NCI-H510A treated with DMSO at 0.1 percent for 48 hours (cell line): ENCODE measurements at regions not wholly inside any gene's neighbourhood (a gene's known extent, or its start where the extent isn't known, plus 50 kb on each side); places are given as distances from the start of the nearest gene placed in this dataset.
"Not testable (repeated sequence)": the region's sequence is repeated elsewhere in the genome, so short reads cannot be mapped to it uniquely, and the experiment has no call there.

Experiments
- DNase-seq: peaks from one replicate; lab custom pipeline; 2025; lab: John Stamatoyannopoulos, UW

DNA sequence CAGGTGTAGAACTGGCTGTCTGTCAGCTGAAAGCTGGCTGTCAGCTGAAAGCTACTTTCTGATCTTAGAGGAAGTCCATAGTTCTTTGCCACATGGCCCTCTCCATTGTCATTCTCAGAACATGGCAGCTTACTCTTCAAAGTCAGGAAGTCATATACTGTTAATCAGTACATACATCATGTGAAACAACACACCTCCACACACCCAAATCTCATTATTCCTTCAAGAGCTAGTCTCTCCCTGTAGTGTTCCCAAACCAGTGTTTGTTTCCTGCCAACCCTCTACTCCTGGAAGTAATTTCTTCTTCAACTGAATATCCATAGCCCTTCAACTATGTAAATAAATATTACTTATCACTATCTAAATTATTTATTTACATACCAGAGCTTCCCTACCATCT is 58.9 kb downstream of the OR5AK2 start:
- no peak for DNase-seq

DNA sequence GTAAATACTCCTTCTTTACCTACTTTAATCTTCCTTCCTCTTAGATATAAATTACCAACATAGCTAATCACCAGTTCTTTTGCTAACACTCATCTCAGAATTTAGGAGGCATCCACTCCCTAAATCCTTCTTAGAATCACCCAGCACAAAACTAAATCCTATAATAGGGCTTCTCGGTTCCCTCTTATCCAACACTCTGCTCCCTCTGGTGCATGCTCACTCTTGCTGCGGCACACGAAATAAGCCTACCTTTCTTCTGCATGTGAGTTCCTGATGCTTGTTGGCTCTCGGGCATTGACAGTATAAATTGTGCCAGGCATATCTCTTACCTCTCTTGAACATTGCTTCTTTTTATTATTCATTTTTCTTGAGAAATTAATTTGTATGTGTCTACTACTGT is 61.0 kb downstream of the OR5AK2 start:
- DNase-seq: no peak

GRCh38 chr11:57054817-57055216 is 66.1 kb downstream of the OR5AK2 start:
- no peak for DNase-seq

GRCh38 chr11:57055744-57056143 is 67.0 kb downstream of the OR5AK2 start:
- DNase-seq: no peak

DNA sequence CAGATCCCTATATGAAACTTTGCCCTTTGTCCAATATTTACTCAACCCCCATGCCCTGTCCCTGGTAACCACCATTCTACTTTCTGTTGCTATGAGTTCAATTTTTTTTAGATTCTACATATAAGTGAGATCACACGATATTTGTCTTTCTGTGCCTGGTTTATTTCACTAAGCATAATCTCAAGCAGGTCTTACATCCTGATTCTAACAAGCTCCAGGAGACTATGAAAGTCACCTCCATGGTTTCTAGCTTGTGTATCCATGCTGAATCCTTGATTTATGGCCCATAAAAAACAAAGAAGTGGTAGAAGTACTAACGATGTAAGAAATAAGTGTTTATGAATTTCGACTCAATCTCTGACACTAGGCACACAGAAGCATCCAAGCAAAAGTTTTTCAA is 68.0 kb downstream of the OR5AK2 start:
- no peak for DNase-seq

GRCh38 chr11:57057561-57057960 is 68.8 kb downstream of the OR5AK2 start:
- no peak for DNase-seq

DNA sequence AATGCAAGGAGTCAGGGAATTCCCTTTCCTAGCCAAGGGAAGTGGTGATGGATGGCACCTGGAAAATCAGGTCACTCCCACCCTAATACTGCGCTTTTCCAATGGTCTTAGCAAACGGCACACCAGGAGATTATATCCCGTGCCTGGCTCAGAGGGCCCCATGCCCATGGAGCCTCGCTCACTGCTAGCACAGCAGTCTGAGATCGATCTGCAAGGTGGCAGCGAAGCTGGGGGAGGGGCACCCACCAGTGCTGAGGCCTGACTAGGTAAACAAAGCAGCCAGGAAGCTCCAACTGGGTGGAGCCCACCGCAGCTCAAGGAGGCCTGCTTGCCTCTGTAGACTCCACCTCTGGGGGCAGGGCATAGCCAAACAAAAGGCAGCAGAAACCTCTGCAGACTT is 74.2 kb downstream of the OR5AK2 start:
- DNase-seq: not testable (repeated sequence)

GRCh38 chr11:57069942-57070341 is 81.2 kb downstream of the OR5AK2 start:
- no peak for DNase-seq

DNA sequence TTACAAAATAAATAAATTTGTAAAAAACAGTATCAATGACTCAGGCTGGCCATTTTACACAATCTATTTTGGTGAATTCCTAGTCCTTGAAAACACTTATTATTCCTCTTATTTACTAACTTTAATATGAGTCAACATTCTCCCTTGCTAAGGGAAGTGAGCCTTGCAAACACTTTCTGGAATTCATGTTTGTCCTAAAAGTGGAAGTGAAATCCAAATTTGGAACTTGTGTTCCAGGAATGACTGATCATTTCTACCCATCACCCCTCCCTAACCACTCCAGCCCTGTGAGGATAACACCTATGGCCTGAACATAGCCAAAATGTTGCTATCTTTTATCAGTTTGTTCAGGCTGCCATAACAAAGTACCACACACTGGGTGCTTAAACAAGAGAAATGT is 83.1 kb downstream of the OR5AK2 start:
- DNase-seq: no peak

DNA sequence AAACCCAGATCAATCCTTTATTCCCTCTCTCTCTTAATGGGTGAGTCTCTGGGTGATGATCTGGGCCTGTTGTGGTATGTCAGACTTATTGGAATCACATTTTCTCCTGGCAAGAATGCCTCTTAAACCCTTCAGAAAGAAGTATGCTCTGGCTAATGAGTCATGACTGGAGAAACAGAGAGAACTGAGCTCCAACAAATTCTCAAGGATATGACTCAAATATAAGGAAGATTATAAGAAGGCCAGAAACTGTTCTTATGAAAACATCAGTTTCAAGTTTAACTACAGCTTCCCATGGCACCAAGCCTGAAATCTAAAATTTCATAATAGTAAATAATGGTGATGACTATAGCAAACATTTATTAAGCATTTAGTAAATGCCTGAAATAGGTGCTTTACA is 83.9 kb downstream of the OR5AK2 start:
- no peak for DNase-seq

- DNase-seq: no peak
These were observed 84.4 kb downstream of the OR5AK2 start for GRCh38 chr11:57073128-57073527.

DNA sequence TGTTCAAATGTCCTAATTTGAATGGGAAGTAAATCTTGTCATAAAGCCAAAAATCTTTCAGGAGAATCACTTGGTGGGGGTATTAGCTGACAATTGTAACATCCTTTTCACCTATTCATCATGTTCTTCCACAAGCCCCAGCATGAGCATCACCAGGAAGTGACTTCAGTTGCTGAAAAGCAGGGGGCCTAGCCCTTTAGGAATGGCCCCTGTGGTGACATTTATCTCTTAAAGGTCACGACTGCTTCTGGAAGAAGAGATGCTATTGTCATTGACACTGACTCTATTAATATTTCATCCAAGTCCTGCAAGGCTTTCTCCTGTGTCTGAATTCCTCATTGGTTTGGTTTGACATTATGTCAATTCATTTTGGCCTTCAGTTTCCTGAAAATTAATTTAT is 92.6 kb downstream of the OR5AK2 start:
- no peak for DNase-seq

DNA sequence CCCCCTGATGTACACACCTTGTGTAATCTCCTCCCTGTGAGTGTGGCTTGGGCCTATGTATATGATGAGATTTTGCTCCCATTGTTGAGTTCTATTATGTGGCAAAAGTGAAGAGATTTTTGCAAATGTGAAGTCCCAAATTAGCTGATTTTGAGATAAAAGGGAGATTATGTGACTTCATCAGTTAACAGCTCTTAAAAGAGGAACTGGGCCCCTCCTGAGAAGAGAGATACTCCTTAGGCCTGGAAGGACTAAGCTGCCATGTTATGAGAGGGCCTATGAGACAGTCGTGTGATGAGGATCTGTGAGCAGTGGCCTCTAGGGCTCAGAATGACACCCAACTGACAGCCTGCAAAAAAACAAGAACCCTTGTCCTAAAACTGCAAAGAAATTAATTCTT is 93.4 kb downstream of the OR5AK2 start:
- DNase-seq: no peak

DNA sequence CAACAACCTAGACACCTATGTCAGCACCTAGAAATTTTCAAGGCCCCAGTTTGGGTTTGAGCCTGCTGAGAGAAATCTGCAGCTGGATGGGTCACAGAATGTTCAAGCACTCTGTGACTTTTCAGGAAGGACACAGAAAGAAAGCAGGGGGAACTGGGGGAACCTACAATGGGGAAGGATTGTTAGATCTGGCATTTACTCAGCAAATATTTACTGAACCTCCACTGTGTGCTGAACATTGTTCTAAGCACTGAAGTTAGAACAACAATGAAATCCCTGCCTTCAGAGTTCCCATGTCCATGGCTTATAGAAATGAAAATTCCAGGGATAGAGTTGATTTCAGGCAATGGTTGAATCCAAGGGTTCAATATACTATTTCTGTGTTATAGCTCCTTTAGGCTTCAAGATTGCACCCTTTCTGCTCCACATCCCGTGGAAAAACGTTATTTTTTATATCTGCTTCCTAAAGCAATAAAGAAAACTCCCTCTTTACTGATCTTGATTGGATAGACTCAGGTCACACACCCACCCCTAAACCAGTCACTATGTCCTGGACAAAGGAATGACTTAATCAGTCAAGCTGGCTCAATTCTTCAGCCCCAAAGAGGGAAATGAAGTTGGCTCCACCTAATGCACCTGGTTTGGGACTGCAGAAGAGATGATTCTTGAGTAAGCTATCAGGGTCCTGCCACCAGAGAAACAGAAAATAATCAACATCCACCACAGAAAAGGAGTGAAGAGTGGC is 95.1 kb downstream of the OR5AK2 start:
- no peak for DNase-seq

- DNase-seq: no peak
These were observed 96.1 kb upstream of the LRRC55 start for GRCh38 chr11:57085611-57086010.

DNA sequence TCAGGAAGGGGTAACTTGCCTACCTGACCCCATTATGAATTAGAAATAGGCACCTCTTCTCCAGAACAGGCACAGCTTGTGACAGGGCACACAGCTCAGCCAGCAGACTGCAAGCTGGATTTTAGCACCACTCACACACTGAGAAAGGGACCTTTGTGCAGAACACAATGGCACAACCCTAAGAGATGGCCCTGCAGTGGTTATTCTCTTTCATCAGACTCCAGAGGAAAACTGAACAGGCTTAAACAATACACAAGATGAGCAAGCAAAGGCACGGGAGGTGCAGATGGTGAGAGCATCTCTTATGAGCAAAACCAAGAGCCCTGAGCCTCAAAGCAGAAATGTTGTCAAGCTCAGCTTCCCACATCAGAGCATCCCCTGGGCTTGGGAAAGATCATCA is 93.8 kb upstream of the LRRC55 start:
- DNase-seq: no peak

DNA sequence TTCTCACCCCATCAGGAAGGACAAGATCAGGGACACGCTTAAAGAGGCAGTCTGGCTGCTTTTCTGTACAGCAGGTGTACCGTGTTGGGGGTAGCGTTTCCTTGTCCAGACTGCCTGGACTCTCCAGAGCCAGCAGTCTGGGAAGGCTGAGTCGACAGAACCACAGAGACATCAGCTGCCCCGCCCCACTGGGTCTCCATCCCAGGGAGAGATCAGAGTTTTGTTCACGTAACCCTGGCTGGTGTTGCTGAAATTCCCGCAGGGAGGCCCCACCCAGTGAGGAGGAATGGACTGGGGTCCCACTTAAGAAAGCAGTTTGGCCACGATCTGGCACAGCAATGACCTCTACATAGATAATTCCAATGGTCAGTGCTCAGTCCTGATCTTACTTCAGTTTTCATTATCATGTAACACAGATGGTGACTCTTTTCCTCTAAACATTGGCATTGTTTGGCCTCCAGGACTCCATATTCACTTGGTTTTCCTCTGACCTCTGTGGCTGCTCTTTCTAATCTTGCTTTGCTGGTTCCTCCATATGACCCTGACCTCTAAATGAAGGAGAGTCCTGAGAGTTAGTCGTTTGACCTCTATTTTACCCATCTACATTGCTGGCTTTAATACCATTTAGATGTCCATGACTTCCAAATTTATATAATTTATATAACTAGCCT is 89.6 kb upstream of the LRRC55 start:
- DNase-seq: no peak

DNA sequence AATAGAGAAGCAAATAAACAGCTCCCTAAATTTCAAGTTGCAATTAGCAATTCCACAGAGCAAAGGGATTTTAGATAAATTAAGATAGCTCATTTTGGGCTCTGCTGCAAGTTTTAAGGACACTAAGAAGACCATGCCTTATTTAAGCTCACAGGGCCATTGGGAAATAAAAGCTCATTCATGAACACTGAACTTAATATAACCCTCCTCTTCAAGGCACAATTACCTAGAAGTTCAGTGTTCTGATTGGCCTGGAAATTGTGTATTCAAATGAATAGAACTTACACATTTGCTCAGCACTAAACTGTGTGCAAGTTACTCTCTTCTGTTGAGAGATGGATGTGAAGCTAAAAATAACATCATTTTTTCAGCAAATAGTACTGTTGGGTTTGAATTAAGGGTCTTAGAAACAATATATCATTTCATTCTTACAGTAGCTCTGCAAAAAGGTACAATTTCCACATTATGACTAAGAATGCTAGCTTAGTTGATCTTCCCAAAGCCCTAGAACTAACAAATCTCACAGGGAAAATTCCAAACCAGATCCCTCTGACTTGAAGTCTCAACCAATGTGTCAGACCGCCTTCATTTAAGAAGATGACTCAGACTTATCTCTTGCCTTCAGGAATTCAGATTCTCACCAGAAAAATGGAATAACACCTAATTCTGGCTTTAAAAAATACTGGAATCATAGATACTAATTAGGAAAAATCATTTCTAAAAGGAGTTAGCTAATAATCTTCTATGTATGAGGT is 87.4 kb upstream of the LRRC55 start:
- DNase-seq: no peak

- DNase-seq: no peak
These were observed 86.3 kb upstream of the LRRC55 start for GRCh38 chr11:57095417-57095816.

GRCh38 chr11:57095896-57096295 is 85.9 kb upstream of the LRRC55 start:
- no peak for DNase-seq

- DNase-seq: no peak
These were observed 84.6 kb upstream of the LRRC55 start for GRCh38 chr11:57097149-57097548.

DNA sequence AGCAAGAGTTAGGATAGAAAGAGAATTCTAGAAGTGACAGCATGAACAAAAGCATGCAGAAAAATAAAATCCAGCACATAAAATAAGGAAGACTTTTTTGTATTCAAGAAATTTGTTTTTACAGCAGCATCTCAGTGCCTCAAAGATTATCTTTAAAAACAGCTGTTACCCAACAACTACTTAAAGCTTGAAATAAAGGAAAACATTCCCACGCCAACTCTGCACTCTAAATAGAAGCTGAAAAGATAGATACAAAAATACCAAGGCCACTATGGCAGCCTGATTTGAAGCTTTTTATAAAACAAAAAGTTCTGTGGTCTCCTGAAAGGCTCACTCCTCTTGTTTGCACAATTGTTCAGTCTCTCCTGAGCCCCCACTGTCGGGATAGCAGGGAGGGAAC is 83.6 kb upstream of the LRRC55 start:
- no peak for DNase-seq

DNA sequence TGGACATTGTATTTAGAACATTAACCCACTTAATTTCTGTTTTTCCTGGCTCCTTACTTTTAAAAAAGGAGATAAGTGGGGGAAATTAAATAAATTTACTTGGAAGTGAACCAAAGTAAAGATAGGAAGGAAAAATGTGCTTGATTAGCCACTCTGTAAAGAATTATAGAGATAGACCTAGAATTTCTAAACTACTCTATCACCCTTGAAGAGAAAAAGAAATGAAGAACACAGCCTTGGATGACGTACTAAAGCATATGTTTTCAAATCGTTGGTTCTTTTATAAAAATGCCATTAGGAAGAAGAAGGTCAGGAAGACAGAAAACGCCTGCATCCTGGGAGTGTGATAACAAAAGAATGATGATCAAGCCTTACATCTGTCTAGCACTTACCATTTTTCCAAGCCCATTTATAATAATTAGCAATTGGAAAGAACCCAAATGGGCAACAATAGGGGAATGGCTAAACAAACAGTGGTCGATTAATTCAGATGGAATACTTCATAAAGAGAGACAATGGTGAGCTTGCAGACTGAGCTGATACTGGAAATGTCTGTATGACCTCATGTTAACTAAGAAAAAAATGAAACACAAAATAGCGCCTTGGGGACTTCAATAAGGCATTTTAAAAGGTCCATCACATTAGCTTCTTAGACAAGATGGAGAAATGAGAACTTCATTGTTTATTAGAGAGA is 81.0 kb upstream of the LRRC55 start:
- DNase-seq: no peak
